Activated naive CD4-positive, alpha-beta T cell treated with anti-CD3 and anti-CD28 coated beads, Interleukin-2, amount 50 U/mL, for 24 hours (primary cell): ENCODE measurements at regions not wholly inside any gene's neighbourhood (a gene's known extent, or its start where the extent isn't known, plus 50 kb on each side); places are given as distances from the start of the nearest gene placed in this dataset.

Source experiments
- H3K27ac Mint-ChIP-seq: one replicate; pipeline ENCODE4 v1.8.0; 2021; ENCODE audit warnings: mild to moderate bottlenecking, mixed read lengths
- H3K27me3 Mint-ChIP-seq: one replicate; pipeline ENCODE4 v1.8.0; 2021; ENCODE audit warnings: mixed read lengths
- H3K36me3 Mint-ChIP-seq: one replicate; pipeline ENCODE4 v1.8.0; 2021; ENCODE audit warnings: mixed read lengths
- H3K4me1 Mint-ChIP-seq: one replicate; pipeline ENCODE4 v1.8.0; 2021; ENCODE audit warnings: mixed read lengths
- H3K4me3 Mint-ChIP-seq: one replicate; pipeline ENCODE4 v1.8.0; 2021; ENCODE audit warnings: mild to moderate bottlenecking, mixed read lengths
- H3K9me3 Mint-ChIP-seq: one replicate; pipeline ENCODE4 v1.8.0; 2021; ENCODE audit warnings: mixed read lengths

GRCh38 chr6:110048221-110048875 is 70.2 kb downstream of the GPR6 start:
- Mint-ChIP-seq H3K27ac (no peak overlapping the region), H3K4me1 (no peaks in the 10 kb centered on the region), H3K36me3 (no peaks in the 10 kb centered on the region), H3K4me3 (no peak overlapping the region), H3K9me3 (no peaks in the 10 kb centered on the region), H3K27me3 (no peaks in the 10 kb centered on the region)

DNA sequence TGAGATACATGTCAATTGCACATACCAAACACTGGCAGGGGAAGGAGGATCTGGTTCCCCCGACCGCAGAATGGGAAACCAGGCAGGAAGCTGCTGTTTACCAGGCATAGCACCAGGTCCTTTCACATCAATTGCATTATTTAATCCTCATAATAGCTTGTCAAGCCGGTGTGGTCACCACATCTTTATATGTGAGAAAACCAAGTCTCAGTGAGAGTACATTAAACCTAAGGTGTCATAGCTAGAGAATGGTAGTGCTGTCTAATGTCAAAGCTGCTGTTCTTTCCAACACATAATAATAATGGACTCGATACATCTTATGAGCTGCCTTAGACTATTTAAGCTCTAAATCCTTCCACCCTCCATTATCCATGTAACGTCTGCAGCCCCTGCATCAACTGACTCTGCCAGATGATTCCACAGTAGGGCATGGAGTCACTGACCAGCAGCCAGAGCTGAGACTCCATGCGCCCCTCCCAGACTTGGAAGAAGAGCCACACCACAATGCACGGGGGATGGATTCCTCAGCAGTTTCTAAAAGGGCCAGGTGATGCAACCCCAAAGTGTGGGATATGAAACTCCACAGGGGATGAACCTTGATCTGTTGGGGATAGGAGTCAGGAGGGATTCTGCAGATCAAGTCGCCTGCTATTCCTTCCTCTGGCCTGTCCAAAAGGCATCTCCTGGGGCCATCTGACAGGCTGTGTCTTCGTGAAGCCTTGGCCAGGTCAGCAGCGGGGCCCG is 71.8 kb downstream of the GPR6 start:
- H3K4me3 Mint-ChIP-seq, result no peak overlapping the region

More for the DNA sequence above, 71.8 kb downstream of the GPR6 start:
- Mint-ChIP-seq H3K4me1 (no peaks in the 10 kb centered on the region), H3K9me3 (no peaks in the 10 kb centered on the region), H3K27ac (no peak overlapping the region), H3K36me3 (no peaks in the 10 kb centered on the region), H3K27me3 (no peaks in the 10 kb centered on the region)
